ENCODE measurements at regions not wholly inside any gene's neighbourhood (a gene's known extent, or its start where the extent isn't known, plus 50 kb on each side); places are given as distances from the start of the nearest gene placed in this dataset.

DNA sequence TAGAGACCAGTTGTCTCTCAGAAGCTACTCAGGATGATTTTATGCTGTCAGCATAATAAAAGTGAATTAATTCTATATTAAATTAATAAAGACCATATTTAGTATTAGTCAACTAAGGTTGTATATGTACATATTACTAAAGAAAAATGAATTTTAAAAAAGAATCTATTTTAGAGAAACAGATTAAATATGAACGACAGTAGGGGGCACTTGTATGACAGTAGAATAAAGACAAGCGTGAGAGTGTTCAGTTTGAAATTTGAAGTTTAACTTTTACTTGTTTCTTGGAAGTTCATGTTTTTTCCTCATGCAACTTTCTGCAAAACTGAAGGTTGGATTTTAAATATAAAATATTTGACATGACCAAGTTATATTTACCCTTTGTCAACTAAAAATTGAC lies 67.9 kb upstream of the MACF1 start:
- no peak for DNase-seq (ENCODE audit: low read depth in 2 of 2)

- DNase-seq (ENCODE audit: low read depth in 2 of 2): no peak
Measured at GRCh38 chr1:39139723-39140360, 64.7 kb upstream of the MACF1 start.

DNA sequence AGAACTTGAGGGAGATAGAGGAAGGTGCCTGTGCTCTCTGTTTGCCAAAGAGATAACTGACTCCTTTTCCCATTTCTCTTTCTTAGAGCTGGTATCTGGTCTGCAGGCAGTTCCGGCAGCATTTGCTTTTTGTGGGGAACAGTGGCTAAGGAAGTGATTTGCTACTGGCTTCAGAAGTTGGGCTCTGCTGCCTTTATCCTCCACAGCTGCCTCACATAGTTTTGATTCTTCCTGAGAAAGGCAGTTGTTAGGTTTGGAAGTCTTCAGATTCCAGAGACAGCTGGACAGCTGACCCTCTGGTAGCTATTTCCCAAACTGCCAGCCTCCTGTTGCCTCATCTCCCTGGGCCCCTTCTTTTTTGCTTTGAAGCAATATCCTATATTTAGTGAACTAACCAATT lies 62.6 kb upstream of the MACF1 start:
- DNase-seq (ENCODE audit: low read depth in 2 of 2): no peak

DNA sequence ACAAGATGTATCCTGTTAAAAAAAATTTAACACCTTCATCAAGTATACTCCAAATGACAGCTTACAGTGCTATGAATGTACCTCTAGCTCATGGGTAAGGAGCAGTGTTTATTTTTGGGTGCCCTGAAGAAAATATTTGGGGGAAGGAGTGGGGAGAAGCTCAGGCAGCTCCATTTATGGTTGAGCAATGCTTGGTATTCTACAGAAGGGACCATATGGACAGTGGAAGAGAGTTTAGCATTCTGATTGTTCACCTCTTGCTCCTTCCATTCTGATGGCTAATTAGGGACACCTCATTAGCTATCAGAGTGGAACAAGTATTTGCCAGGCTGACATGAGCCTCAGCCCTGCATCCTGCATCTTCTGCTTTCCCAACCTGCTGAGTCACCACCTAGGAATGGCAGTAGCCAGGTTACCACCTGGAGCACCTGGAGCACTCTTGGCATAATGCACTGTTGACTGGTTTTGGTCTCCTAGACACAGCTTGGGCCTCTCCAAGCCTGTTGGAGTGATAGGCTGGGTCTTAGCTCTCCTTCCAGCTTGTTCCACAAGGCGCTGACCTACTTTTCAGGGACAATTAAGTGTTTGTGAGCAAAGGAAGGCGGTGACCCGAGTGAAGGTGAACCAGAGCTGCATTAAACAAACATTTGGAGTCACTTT lies 62.0 kb upstream of the MACF1 start:
- no peak for DNase-seq (ENCODE audit: low read depth in 2 of 2)

GRCh38 chr1:39144924-39145323 lies 59.6 kb upstream of the MACF1 start:
- DNase-seq (ENCODE audit: low read depth in 2 of 2): no peak

- DNase-seq (ENCODE audit: low read depth in 2 of 2): no peak
Measured at GRCh38 chr1:39145331-39145965, 59.0 kb upstream of the MACF1 start.

DNA sequence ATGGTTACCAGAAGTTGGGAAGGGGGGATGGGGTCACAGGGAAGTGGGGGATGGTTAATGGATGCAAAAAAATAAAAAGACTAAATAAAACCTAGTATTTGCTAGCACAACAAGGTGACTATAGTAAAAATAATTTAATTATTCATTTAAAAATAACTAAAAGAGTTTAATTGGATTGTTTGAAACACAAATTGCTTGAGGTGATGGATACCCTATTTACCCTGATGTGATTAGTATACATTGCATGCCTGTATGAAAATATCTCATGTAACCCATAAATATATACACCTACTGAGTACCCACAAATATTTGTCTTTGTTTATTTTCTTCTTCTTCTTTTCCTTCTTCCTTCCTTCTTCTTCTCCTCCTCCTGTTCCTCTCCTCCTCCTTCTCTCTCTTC lies 57.8 kb upstream of the MACF1 start:
- DNase-seq (ENCODE audit: low read depth in 2 of 2): no peak

GRCh38 chr1:39147099-39148025 lies 57.1 kb upstream of the MACF1 start:
- DNase-seq (ENCODE audit: low read depth in 2 of 2): no peak

DNA sequence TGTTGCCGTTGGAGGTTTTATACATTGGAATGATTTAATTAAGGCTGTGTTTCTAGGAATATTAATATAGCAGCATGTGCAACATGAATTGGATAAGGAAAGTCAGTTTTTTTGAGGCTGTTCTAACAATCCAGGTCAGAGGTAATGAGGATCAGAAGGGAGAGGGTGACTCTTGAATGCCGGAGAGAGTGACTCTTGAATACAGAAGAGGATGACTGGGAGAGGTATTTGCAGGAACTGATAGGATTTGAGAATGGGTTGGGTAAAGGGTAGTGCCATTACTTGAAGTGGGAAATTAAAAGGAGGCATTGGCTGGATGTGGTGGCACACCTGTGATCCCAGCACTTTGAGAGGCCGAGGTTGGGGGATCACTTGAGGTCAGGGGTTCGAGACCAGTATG lies 55.6 kb upstream of the MACF1 start:
- no peak for DNase-seq (ENCODE audit: low read depth in 2 of 2)

DNA sequence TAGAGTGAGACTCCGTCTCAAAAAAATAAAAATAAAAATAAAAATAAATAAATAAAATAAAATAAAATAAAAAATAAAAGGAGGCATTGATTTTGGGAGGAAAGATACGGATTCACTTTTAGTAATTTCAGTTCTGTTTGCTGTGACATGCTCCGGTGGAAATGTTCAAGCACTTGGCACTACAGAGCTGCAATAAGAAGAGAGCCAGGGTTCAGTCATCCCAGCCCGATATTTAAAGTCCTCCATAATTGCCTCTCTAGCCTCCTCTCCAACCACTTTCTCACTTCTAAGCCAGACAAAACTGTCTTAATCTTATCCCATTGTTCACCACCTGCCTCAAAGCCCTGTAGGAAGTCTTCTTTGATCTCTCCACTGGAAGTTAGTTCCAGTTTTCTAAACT lies 55.0 kb upstream of the MACF1 start:
- no peak for DNase-seq (ENCODE audit: low read depth in 2 of 2)

DNA sequence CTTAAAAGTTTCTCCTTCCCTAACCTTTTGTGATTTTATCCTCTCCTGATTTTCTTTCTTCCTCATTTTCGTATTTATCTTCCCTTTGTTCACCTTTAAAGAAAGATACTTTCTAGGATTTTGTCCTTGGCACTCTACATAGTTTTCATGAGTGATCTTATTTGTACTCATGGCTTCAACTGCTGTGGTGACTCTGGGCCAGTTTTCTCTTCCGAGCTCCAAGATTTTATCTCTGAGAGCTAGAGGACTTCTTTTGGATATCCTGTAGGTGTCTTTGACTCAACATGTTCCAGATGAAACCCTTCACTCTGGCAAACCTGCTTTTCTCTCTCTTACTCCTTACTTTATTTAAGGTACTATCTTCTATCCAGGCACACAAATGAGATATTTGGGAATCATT lies 53.7 kb upstream of the MACF1 start:
- DNase-seq (ENCODE audit: low read depth in 2 of 2): no peak

- DNase-seq (ENCODE audit: low read depth in 2 of 2): no peak
Measured at GRCh38 chr1:39151267-39151666, 53.2 kb upstream of the MACF1 start.

DNA sequence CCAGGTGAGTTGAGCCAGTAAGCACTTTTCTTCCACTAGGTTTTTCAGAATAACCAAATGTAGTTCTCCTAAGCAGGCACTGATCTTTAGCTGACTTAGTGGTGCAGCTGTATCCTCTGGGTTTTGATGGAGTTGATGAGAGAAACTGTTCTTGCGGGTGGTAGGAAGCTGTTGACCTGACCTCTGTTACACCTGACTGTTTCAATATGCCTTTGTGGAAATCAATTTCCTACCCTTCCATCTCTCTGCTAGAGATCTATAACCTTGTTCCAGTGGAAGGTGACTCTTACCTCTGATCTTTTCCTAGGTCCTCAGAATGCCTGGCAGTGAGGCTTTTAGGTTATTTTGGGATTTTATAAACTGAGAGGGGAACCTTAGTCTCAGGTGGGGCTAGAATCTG lies 51.6 kb upstream of the MACF1 start:
- no peak for DNase-seq (ENCODE audit: low read depth in 2 of 2)

DNA sequence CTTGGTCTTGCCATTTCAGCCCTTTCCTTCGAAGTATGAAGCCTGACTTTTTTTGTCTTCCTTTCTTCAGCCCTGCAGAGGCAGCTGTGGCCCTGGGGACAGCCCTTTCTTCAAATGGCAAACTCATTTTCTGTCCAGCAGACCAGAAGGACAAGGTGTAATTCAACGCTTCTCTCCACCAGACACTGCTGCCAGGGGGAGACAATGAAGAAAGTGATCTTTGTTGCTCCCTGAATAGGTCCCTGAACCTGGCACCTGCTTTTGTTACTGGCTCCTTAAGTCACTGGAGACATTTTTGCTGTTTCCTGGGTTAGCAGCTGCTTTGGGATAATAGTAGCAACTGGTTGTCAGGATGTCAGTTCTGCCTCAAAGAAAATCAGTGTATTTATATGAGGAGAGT lies 50.8 kb upstream of the MACF1 start:
- no peak for DNase-seq (ENCODE audit: low read depth in 2 of 2)

- no peak for DNase-seq (ENCODE audit: low read depth in 2 of 2)
Measured at GRCh38 chr1:39154553-39155421, 49.7 kb upstream of the MACF1 start.
